SK-N-SH (cell line): ENCODE measurements at regions not wholly inside any gene's neighbourhood (a gene's known extent, or its start where the extent isn't known, plus 50 kb on each side); places are given as distances from the start of the nearest gene placed in this dataset.

Experiments
- CTCF ChIA-PET: fragments of 300-600, 350-600 bp; formaldehyde crosslinking; extraction: SDS; loops from one replicate; lab custom pipeline; 2021; lab: Yijun Ruan, JAX
- POLR2A ChIA-PET: fragments of 350-600 bp; sonication (Branson Sonifier 250); formaldehyde crosslinking; extraction: SDS; loops from one replicate; lab custom pipeline; 2020; ENCODE audit warnings: antibody characterized with exemption, inconsistent platforms; lab: Yijun Ruan, JAX
- DNase-seq: peaks from one replicate; pipeline ENCODE4 v3.0.0; 2012
- H2AFZ ChIP-seq: fragments of 200-600 bp; sonication (generic); 2 replicates; pipeline ENCODE4 v1.8.1; 2016; ENCODE audit warnings: antibody characterized with exemption, mild to moderate bottlenecking, low read depth
- H3F3A ChIP-seq: fragments of 200-600 bp; sonication (generic); replicated peaks from 2 replicates; pipeline ENCODE3; 2016; ENCODE audit warnings: antibody characterized with exemption, mild to moderate bottlenecking; ENCODE audit not compliant: insufficient read depth
- H3K27ac ChIP-seq, 2 experiments: fragments of 200-500 bp in 1 of 2; fragments of 200-600 bp in 1 of 2; sonication (Bioruptor generic) in 1 of 2; sonication (generic), shearing (Covaris generic) in 1 of 2; 2 replicates each; pipeline versions ENCODE4 v1.5.1 to v1.6.1; 2014 to 2016; ENCODE audit warnings: low read depth in 2 of 2, inconsistent platforms in 1 of 2, low read length in 1 of 2, mild to moderate bottlenecking in 1 of 2, mixed read lengths in 1 of 2
- H3K27me3 ChIP-seq: fragments of 200-600 bp; sonication (generic), shearing (Covaris generic); 2 replicates; pipeline ENCODE4 v1.6.1; 2016; ENCODE audit warnings: mixed run types; ENCODE audit not compliant: insufficient read depth
- H3K36me3 ChIP-seq, 2 experiments: fragments of 200-500 bp in 1 of 2; fragments of 200-600 bp in 1 of 2; sonication (Bioruptor generic) in 1 of 2; sonication (generic) in 1 of 2; replicated peaks in 1 of 2; 2 replicates each; pipeline versions ENCODE3 to v1.5.1; 2014 to 2016; ENCODE audit warnings: low read length in 1 of 2, mild to moderate bottlenecking in 1 of 2; ENCODE audit not compliant: insufficient read depth in 2 of 2, control insufficient read depth in 1 of 2
- H3K4me1 ChIP-seq, 2 experiments: fragments of 200-500 bp in 1 of 2; fragments of 200-600 bp in 1 of 2; sonication (Bioruptor generic) in 1 of 2; sonication (generic), shearing (Covaris generic) in 1 of 2; 2 replicates each; pipeline versions ENCODE4 v1.5.1 to v1.6.1; 2014 to 2016; ENCODE audit warnings: low read depth in 1 of 2, low read length in 1 of 2, mixed run types in 1 of 2; ENCODE audit not compliant: insufficient read depth in 2 of 2, control insufficient read depth in 1 of 2
- H3K4me2 ChIP-seq: fragments of 200-600 bp; sonication (generic), shearing (Covaris generic); 2 replicates; pipeline ENCODE4 v1.6.1; 2017; ENCODE audit warnings: mixed run types
- H3K4me3 ChIP-seq, 2 experiments: fragments of 200-500 bp in 1 of 2; fragments of 200-600 bp in 1 of 2; sonication (Bioruptor generic) in 1 of 2; sonication (generic), shearing (Covaris generic) in 1 of 2; 2 replicates each; pipeline versions ENCODE4 v1.5.1 to v1.8.1; 2014 to 2016; ENCODE audit warnings: low read depth in 2 of 2, inconsistent platforms in 1 of 2, low read length in 1 of 2, mild to moderate bottlenecking in 1 of 2, mixed read lengths in 1 of 2, moderate library complexity in 1 of 2
- H3K79me2 ChIP-seq: fragments of 200-600 bp; sonication (generic); 2 replicates; pipeline ENCODE4 v1.8.1; 2017; ENCODE audit warnings: mild to moderate bottlenecking; ENCODE audit not compliant: insufficient read depth
- H3K9ac ChIP-seq: fragments of 200-600 bp; sonication (generic); 2 replicates; pipeline ENCODE4 v1.6.1; 2017; ENCODE audit warnings: mixed run types
- H3K9me2 ChIP-seq: fragments of 200-600 bp; sonication (generic); 2 replicates; pipeline ENCODE4 v1.6.1; 2017; ENCODE audit warnings: mixed run types
- H3K9me3 ChIP-seq: fragments of 200-600 bp; sonication (generic); 2 replicates; pipeline ENCODE4 v1.6.1; 2017; ENCODE audit warnings: mixed run types, mild to moderate bottlenecking, moderate library complexity
- H4K20me1 ChIP-seq: fragments of 200-600 bp; sonication (generic); 2 replicates; pipeline ENCODE4 v1.6.1; 2017; ENCODE audit warnings: mild to moderate bottlenecking, mixed run types; ENCODE audit not compliant: insufficient read depth
- CHD2 ChIP-seq: fragments of 150-350 bp; IDR thresholded peaks from 2 replicates; pipeline ENCODE4 v1.6.1; 2018; ENCODE audit warnings: low read length; ENCODE audit not compliant: partially characterized antibody
- CTCF ChIP-seq: fragments of 200-600 bp; sonication (generic); IDR thresholded peaks from 2 replicates; pipeline ENCODE4 v1.6.1; 2017; ENCODE audit warnings: antibody characterized with exemption, mild to moderate bottlenecking, moderate library complexity
- ELF1 ChIP-seq: IDR thresholded peaks from 2 replicates; pipeline ENCODE4 v1.4.0; 2012
- EP300 ChIP-seq, 2 experiments: IDR thresholded peaks; 2 replicates each; pipeline versions ENCODE4 v1.4.0 to v1.6.1; 2012; ENCODE audit warnings: borderline replicate concordance in 1 of 2, low read depth in 1 of 2, low read length in 1 of 2
- FOXJ3 ChIP-seq: sonication (generic); formaldehyde crosslinking; IDR thresholded peaks from 2 replicates; pipeline ENCODE4 v1.5.1; 2020; ENCODE audit warnings: mild to moderate bottlenecking, missing genetic modification reagents
- FOXM1 ChIP-seq: IDR thresholded peaks from 2 replicates; pipeline ENCODE4 v1.4.0; 2012; ENCODE audit warnings: low read depth, mild to moderate bottlenecking
- GABPA ChIP-seq: IDR thresholded peaks from 2 replicates; pipeline ENCODE4 v1.4.0; 2012; ENCODE audit warnings: low read depth, mild to moderate bottlenecking
- GATA2 ChIP-seq: sonication (generic); formaldehyde crosslinking; IDR thresholded peaks from 2 replicates; pipeline ENCODE4 v1.5.0; 2020; ENCODE audit warnings: mild to moderate bottlenecking, missing genetic modification reagents
- JUND ChIP-seq: IDR thresholded peaks from 2 replicates; pipeline ENCODE4 v1.4.0; 2012
- MEF2A ChIP-seq: IDR thresholded peaks from 2 replicates; pipeline ENCODE4 v1.4.0; 2012; ENCODE audit warnings: low read depth, borderline replicate concordance
- NFIC ChIP-seq: IDR thresholded peaks from 2 replicates; pipeline ENCODE4 v1.4.0; 2012; ENCODE audit warnings: borderline replicate concordance
- NRF1 ChIP-seq: IDR thresholded peaks from 2 replicates; pipeline ENCODE4 v1.6.1; 2012; ENCODE audit warnings: low read depth, mild to moderate bottlenecking, low read length
- POLR2AphosphoS5 ChIP-seq: IDR thresholded peaks from 2 replicates; pipeline ENCODE4 v1.6.1; 2012; ENCODE audit warnings: low read depth, low read length
- REST ChIP-seq: IDR thresholded peaks from 2 replicates; pipeline ENCODE4 v1.6.1; 2012; ENCODE audit warnings: mild to moderate bottlenecking, low read depth, low read length, moderate library complexity
- RFX5 ChIP-seq: IDR thresholded peaks from 2 replicates; pipeline ENCODE4 v1.6.1; 2012; ENCODE audit warnings: mild to moderate bottlenecking, improper control_type of control experiment, low read length
- RXRA ChIP-seq: IDR thresholded peaks from 2 replicates; pipeline ENCODE4 v1.4.0; 2012; ENCODE audit warnings: low read depth, mild to moderate bottlenecking, borderline replicate concordance
- SMC3 ChIP-seq: IDR thresholded peaks from 2 replicates; pipeline ENCODE4 v1.6.1; 2012; ENCODE audit warnings: low read depth, low read length, improper control_type of control experiment
- TEAD4 ChIP-seq: IDR thresholded peaks from 2 replicates; pipeline ENCODE4 v1.4.0; 2012; ENCODE audit warnings: mild to moderate bottlenecking, borderline replicate concordance; ENCODE audit not compliant: insufficient read depth
- YY1 ChIP-seq: IDR thresholded peaks from 2 replicates; pipeline ENCODE4 v1.4.0; 2012; ENCODE audit warnings: low read depth, mild to moderate bottlenecking
- ZBTB33 ChIP-seq: IDR thresholded peaks from 2 replicates; pipeline ENCODE4 v1.4.0; 2012; ENCODE audit warnings: low read depth, borderline replicate concordance

GRCh38 chr20:40508821-40509220 lies 180.2 kb downstream of the MAFB start:
- no peaks in the 10 kb centered on the region for H4K20me1 ChIP-seq
- no peak for DNase-seq
- no peak overlapping the region for H3K9ac ChIP-seq
- H3K79me2 ChIP-seq, result no peaks in the 10 kb centered on the region
- H3K27me3 ChIP-seq, result no peaks in the 10 kb centered on the region
- no peaks in the 10 kb centered on the region for H3F3A ChIP-seq
- peaks cover 0 to 14% of the 10 kb centered on the region in 2 experiments; a peak in 2 of 4 replicates for H3K4me1 ChIP-seq
- no peaks in the 10 kb centered on the region for H3K36me3 ChIP-seq
- ChIA-PET POLR2A (no interaction called here), CTCF (interaction anchor here (1.2 kb wide), 1 partner anchor 36 kb away, joined by 3 read pairs; no protein-coding TSS in a partner anchor)
- H3K9me2 ChIP-seq, result no peaks in the 10 kb centered on the region
- no peak overlapping the region for H2AFZ ChIP-seq
- no peak overlapping the region for H3K4me2 ChIP-seq
- no peak overlapping the region for H3K27ac ChIP-seq
- H3K9me3 ChIP-seq, result no peaks in the 10 kb centered on the region
- TF ChIP-seq POLR2AphosphoS5 (no peak), ZBTB33 (no peak), EP300 (IDR thresholded peaks at IDR 0.05; ENCODE audit: borderline replicate concordance in 1 of 2, low read depth in 1 of 2, low read length in 1 of 2) (no peak), FOXJ3 (CRISPR knock-in tag) (no peak), NRF1 (no peak), GATA2 (CRISPR knock-in tag) (no peak), REST (no peak), MEF2A (no peak), NFIC (no peak), SMC3 (no peak), TEAD4 (no peak), CTCF (no peak), ELF1 (no peak), YY1 (no peak), CHD2 (no peak), RXRA (no peak), FOXM1 (no peak), RFX5 (no peak), JUND (no peak), GABPA (no peak)
- H3K4me3 ChIP-seq, result no peak overlapping the region
